ENCODE measurements at regions not wholly inside any gene's neighbourhood (a gene's known extent, or its start where the extent isn't known, plus 50 kb on each side); places are given as distances from the start of the nearest gene placed in this dataset.

- TF ChIP-seq GLIS2 (tag by site-specific recombination; IDR thresholded peaks at IDR 0.05) (no peak), CTCF (tag by site-specific recombination; IDR thresholded peaks at IDR 0.05) (no peak), ZNF830 (tag by site-specific recombination; IDR thresholded peaks at IDR 0.05; ENCODE audit: low read depth) (no peak)
Observed at GRCh38 chr22:48688366-48688765, 1139.3 kb downstream of the BRD1 start.
